K562 (cell line): ENCODE measurements at regions not wholly inside any gene's neighbourhood (a gene's known extent, or its start where the extent isn't known, plus 50 kb on each side); places are given as distances from the start of the nearest gene placed in this dataset.

Experiments used
- NCOA1 ChIP-seq: fragments of 450-650 bp; IDR thresholded peaks from 2 replicates; pipeline ENCODE4 v1.6.1; 2016; ENCODE audit warnings: low read depth
- SOX6 ChIP-seq: fragments of 450-650 bp; IDR thresholded peaks from 2 replicates; pipeline ENCODE4 v1.6.1; 2014; ENCODE audit warnings: mild to moderate bottlenecking
- TFAM ChIP-seq: fragments of 250-450 bp; sonication (Bioruptor Pico); conservative IDR thresholded peaks from 2 replicates; pipeline ENCODE4 v1.5.0; 2021; ENCODE audit warnings: mild to moderate bottlenecking, moderate library complexity
- TFAP4 ChIP-seq: sonication (generic); formaldehyde crosslinking; IDR thresholded peaks from 2 replicates; pipeline ENCODE4 v1.8.0; 2022; ENCODE audit warnings: missing genetic modification reagents, mild to moderate bottlenecking, moderate library complexity, borderline replicate concordance
- TFE3 ChIP-seq: fragments of 450-650 bp; formaldehyde crosslinking; IDR thresholded peaks from 2 replicates; pipeline ENCODE4 v1.4.0; 2020; ENCODE audit warnings: mild to moderate bottlenecking, mixed read lengths
- ZNF174 ChIP-seq: fragments of 250-450 bp; sonication (Bioruptor Pico); IDR thresholded peaks from 2 replicates; pipeline ENCODE4 v1.4.0; 2020; ENCODE audit warnings: mild to moderate bottlenecking
- ZNF24 ChIP-seq: fragments of 450-650 bp; IDR thresholded peaks from 2 replicates; pipeline ENCODE4 v1.6.1; 2016
- ZNF407 ChIP-seq: fragments of 450-650 bp; IDR thresholded peaks from 2 replicates; pipeline ENCODE4 v1.6.1; 2016; ENCODE audit warnings: low read depth

- TF ChIP-seq ZNF407 (no peak), NCOA1 (no peak), TFAP4 (CRISPR knock-in tag) (no peak), TFE3 (CRISPR knock-in tag) (no peak), ZNF24 (no peak), ZNF174 (CRISPR knock-in tag) (no peak), SOX6 (no peak), TFAM (CRISPR knock-in tag) (no peak)
These were observed 138.9 kb upstream of the TRAM1L1 start (continued) for GRCh38 chr4:117224256-117224655.
